SK-N-SH treated with all-trans-retinoic acid at 6 μM for 48 hours (cell line): ENCODE measurements at regions not wholly inside any gene's neighbourhood (a gene's known extent, or its start where the extent isn't known, plus 50 kb on each side); places are given as distances from the start of the nearest gene placed in this dataset.

Source experiments
- BACH2 ChIP-seq: fragments of 250-450 bp; sonication (Bioruptor Pico); IDR thresholded peaks from 2 replicates; pipeline ENCODE4 v1.9.0; 2021; ENCODE audit warnings: mild to moderate bottlenecking, borderline replicate concordance
- CREB5 ChIP-seq: fragments of 250-450 bp; sonication (Bioruptor Pico); IDR thresholded peaks from 2 replicates; pipeline ENCODE4 v1.5.1; 2020; ENCODE audit warnings: low read depth, mild to moderate bottlenecking, moderate library complexity
- RARB ChIP-seq: fragments of 250-450 bp; sonication (Bioruptor Pico); IDR thresholded peaks from 2 replicates; pipeline ENCODE4 v1.8.0; 2021; ENCODE audit warnings: mild to moderate bottlenecking, moderate library complexity
- TOX ChIP-seq: fragments of 250-450 bp; sonication (Bioruptor Pico); IDR thresholded peaks from 2 replicates; pipeline ENCODE4 v1.8.0; 2021; ENCODE audit warnings: mild to moderate bottlenecking, moderate library complexity, borderline replicate concordance
- ZFP3 ChIP-seq: fragments of 250-450 bp; sonication (Bioruptor Pico); IDR thresholded peaks from 2 replicates; pipeline ENCODE4 v1.5.0; 2020; ENCODE audit warnings: mild to moderate bottlenecking, moderate library complexity

- TF ChIP-seq ZFP3 (CRISPR knock-in tag) (no peak), BACH2 (CRISPR knock-in tag) (no peak), RARB (CRISPR knock-in tag) (no peak), TOX (CRISPR knock-in tag) (no peak), CREB5 (no peak)
These were observed 442.2 kb upstream of the GRAMD2B start for GRCh38 chr5:125981016-125981415.
